ENCODE measurements at regions not wholly inside any gene's neighbourhood (a gene's known extent, or its start where the extent isn't known, plus 50 kb on each side); places are given as distances from the start of the nearest gene placed in this dataset.
A peak's percentile ranks its signal among the peaks of the same experiment; 100 is the strongest.
"Not testable (repeated sequence)": the region's sequence is repeated elsewhere in the genome, so short reads cannot be mapped to it uniquely, and the experiment has no call there.

- DNase-seq (ENCODE audit: low spot score): no peak
Observed at GRCh38 chr2:136286423-136286822, 168.5 kb upstream of the CXCR4 start.

- no peak for DNase-seq (ENCODE audit: low spot score)
Observed at GRCh38 chr2:136284226-136285119, 166.5 kb upstream of the CXCR4 start.

GRCh38 chr2:136282251-136282650, 164.3 kb upstream of the CXCR4 start:
- DNase-seq (ENCODE audit: low spot score): no peak

GRCh38 chr2:136281281-136282114, 163.5 kb upstream of the CXCR4 start:
- DNase-seq (ENCODE audit: low spot score): no peak

GRCh38 chr2:136266346-136266745, 148.4 kb upstream of the CXCR4 start:
- not testable (repeated sequence) for DNase-seq (ENCODE audit: low spot score)

GRCh38 chr2:136259551-136259950, 141.6 kb upstream of the CXCR4 start:
- no peak for DNase-seq (ENCODE audit: low spot score)

- no peak for DNase-seq (ENCODE audit: low spot score)
Observed at GRCh38 chr2:136257893-136258292, 139.9 kb upstream of the CXCR4 start.

- DNase-seq (ENCODE audit: low spot score): no peak
Observed at GRCh38 chr2:136255648-136256461, 137.9 kb upstream of the CXCR4 start.

GRCh38 chr2:136255127-136255526, 137.2 kb upstream of the CXCR4 start:
- no peak for DNase-seq (ENCODE audit: low spot score)

GRCh38 chr2:136254681-136255080, 136.7 kb upstream of the CXCR4 start:
- no peak for DNase-seq (ENCODE audit: low spot score)

GRCh38 chr2:136253288-136254004, 135.5 kb upstream of the CXCR4 start:
- DNase-seq (ENCODE audit: low spot score): peak; percentile 17

- DNase-seq (ENCODE audit: low spot score): no peak
Observed at GRCh38 chr2:136251885-136252585, 134.1 kb upstream of the CXCR4 start.

GRCh38 chr2:136251197-136251884, 133.4 kb upstream of the CXCR4 start:
- no peak for DNase-seq (ENCODE audit: low spot score)

GRCh38 chr2:136250131-136250530, 132.2 kb upstream of the CXCR4 start:
- DNase-seq (ENCODE audit: low spot score): no peak

- no peak for DNase-seq (ENCODE audit: low spot score)
Observed at GRCh38 chr2:136248907-136249306, 131.0 kb upstream of the CXCR4 start.

GRCh38 chr2:136248242-136248641, 130.3 kb upstream of the CXCR4 start:
- DNase-seq (ENCODE audit: low spot score): no peak

- DNase-seq (ENCODE audit: low spot score): peak; percentile 11
Observed at GRCh38 chr2:136247204-136247950, 129.4 kb upstream of the CXCR4 start.

- DNase-seq (ENCODE audit: low spot score): peak; percentile 49
Observed at GRCh38 chr2:136246086-136246669, 128.2 kb upstream of the CXCR4 start.

- no peak for DNase-seq (ENCODE audit: low spot score)
Observed at GRCh38 chr2:136245211-136245610, 127.3 kb upstream of the CXCR4 start.

All from umbilical cord (tissue), 1 donor.